CD4-positive, alpha-beta T cell (primary cell): ENCODE measurements at regions not wholly inside any gene's neighbourhood (a gene's known extent, or its start where the extent isn't known, plus 50 kb on each side); places are given as distances from the start of the nearest gene placed in this dataset.

ENCODE experiments used
- ATAC-seq: fragments of 200-7000 bp; cut with Tn5 transposase; one replicate; pipeline ENCODE4 v1.10.0; 2022; ENCODE audit warnings: mild to moderate bottlenecking; ENCODE audit not compliant: poor library complexity
- CTCF ChIA-PET: fragments of 350-600 bp; sonication (Branson Sonifier 250); formaldehyde crosslinking; loops from one replicate; lab custom pipeline; 2021; ENCODE audit warnings: antibody characterized with exemption, inconsistent platforms; lab: Charles Lee
- POLR2A ChIA-PET: fragments of 350-600 bp; sonication (Branson Sonifier 250); formaldehyde crosslinking; loops from one replicate; lab custom pipeline; 2021; ENCODE audit warnings: antibody characterized with exemption, inconsistent platforms; lab: Charles Lee
- DNase-seq, 14 experiments: peaks; one replicate each; pipeline ENCODE4 v3.0.0-alpha.2; 2013 to 2020; ENCODE audit warnings: mixed read lengths in 2 of 14
- H3K27ac ChIP-seq, 2 donors: one replicate each; pipeline versions ENCODE4 v1.5.1 to v1.7.0; 2013; ENCODE audit warnings: low read length in 2 of 2, low read depth in 1 of 2, mild to moderate bottlenecking in 1 of 2
- H3K27me3 ChIP-seq, 2 experiments: 1 replicate in 1 of 2; 2 replicates in 1 of 2; pipeline versions ENCODE4 v1.6.1 to v1.7.0; 2013; ENCODE audit warnings: low read length in 2 of 2, control low read depth in 1 of 2, mild to moderate bottlenecking in 1 of 2, moderate library complexity in 1 of 2; ENCODE audit not compliant: insufficient read depth in 2 of 2, control insufficient read depth in 1 of 2
- H3K36me3 ChIP-seq: one replicate; pipeline ENCODE4 v1.6.1; 2013; ENCODE audit warnings: low read length, control low read depth; ENCODE audit not compliant: insufficient read depth
- H3K4me1 ChIP-seq: one replicate; pipeline ENCODE4 v1.6.1; 2013; ENCODE audit warnings: low read length, control low read depth; ENCODE audit not compliant: insufficient read depth
- H3K4me3 ChIP-seq: one replicate; pipeline ENCODE4 v1.5.1; 2013; ENCODE audit warnings: mild to moderate bottlenecking, low read length, moderate library complexity
- H3K9me3 ChIP-seq, 2 experiments: 1 replicate in 1 of 2; 2 replicates in 1 of 2; pipeline versions ENCODE4 v1.6.1 to v1.7.0; 2013; ENCODE audit warnings: low read length in 2 of 2, mild to moderate bottlenecking in 2 of 2, control low read depth in 1 of 2, moderate library complexity in 1 of 2; ENCODE audit not compliant: control insufficient read depth in 1 of 2, insufficient read depth in 1 of 2
- H3K27ac Mint-ChIP-seq: one replicate; pipeline ENCODE4 v1.8.0; 2020; ENCODE audit warnings: mixed read lengths
- H3K27me3 Mint-ChIP-seq: one replicate; pipeline ENCODE4 v1.8.0; 2021; ENCODE audit warnings: mixed read lengths
- H3K36me3 Mint-ChIP-seq: one replicate; pipeline ENCODE4 v1.8.0; 2021; ENCODE audit warnings: low read depth, mixed read lengths
- H3K4me1 Mint-ChIP-seq: one replicate; pipeline ENCODE4 v1.8.0; 2021; ENCODE audit warnings: low read depth, mixed read lengths
- H3K4me3 Mint-ChIP-seq: one replicate; pipeline ENCODE4 v1.8.0; 2020; ENCODE audit warnings: mild to moderate bottlenecking, mixed read lengths
- H3K9me3 Mint-ChIP-seq: one replicate; pipeline ENCODE4 v1.8.0; 2020; ENCODE audit warnings: mixed read lengths
- intact Hi-C, 2 experiments: fragments of 100-400 bp; cut with DNase I in 1 of 2; cut with micrococcal nuclease in 1 of 2; formaldehyde crosslinking; loops; one replicate each; pipeline versions ENCODE4 v1.15.1 to v1.9.0; 2023 to 2025; cut with DNase I, micrococcal nuclease
- TF ChIP-seq, protein P1 (sequence below): fragments of 200-600 bp; IDR thresholded peaks from one replicate; pipeline ENCODE4 v1.8.0; 2022; ENCODE audit warnings: antibody characterized with exemption, mild to moderate bottlenecking

DNA sequence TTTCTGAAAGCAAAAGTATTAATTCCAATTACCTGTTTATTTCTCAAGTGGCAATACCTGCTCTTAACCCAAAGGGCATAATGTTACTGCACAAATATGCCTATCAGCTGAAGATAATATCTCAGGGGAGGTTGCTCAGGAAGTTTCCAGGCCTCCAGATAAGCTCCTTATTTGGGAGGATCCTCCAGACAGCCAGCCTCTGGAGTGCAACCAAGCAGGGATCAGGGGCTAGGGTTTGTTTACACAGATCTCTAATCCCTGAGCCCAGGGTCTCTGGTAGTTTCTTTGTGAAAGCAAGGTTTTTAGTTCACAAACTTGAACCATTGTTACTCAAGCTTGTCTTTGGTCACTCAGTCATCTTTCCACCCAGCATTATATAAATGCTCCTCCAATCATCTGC is 124.4 kb downstream of the SLC38A4 start:
- H3K9me3 ChIP-seq: peaks cover 0 to 6% of the 10 kb centered on the region in 2 experiments
- no peaks in the 10 kb centered on the region for H3K36me3 ChIP-seq
- no peaks in the 10 kb centered on the region for H3K4me1 ChIP-seq
- ChIA-PET POLR2A (no interaction called here), CTCF (no interaction called here)
- no peak overlapping the region for H3K27ac Mint-ChIP-seq
- intact Hi-C loops: no loop called here
- DNase-seq (no peak), ATAC-seq (no peak)
- no peak overlapping the region for H3K4me3 ChIP-seq
- TF ChIP-seq, protein P1, sequence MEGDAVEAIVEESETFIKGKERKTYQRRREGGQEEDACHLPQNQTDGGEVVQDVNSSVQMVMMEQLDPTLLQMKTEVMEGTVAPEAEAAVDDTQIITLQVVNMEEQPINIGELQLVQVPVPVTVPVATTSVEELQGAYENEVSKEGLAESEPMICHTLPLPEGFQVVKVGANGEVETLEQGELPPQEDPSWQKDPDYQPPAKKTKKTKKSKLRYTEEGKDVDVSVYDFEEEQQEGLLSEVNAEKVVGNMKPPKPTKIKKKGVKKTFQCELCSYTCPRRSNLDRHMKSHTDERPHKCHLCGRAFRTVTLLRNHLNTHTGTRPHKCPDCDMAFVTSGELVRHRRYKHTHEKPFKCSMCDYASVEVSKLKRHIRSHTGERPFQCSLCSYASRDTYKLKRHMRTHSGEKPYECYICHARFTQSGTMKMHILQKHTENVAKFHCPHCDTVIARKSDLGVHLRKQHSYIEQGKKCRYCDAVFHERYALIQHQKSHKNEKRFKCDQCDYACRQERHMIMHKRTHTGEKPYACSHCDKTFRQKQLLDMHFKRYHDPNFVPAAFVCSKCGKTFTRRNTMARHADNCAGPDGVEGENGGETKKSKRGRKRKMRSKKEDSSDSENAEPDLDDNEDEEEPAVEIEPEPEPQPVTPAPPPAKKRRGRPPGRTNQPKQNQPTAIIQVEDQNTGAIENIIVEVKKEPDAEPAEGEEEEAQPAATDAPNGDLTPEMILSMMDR: no peak
- no peaks in the 10 kb centered on the region for H3K4me1 Mint-ChIP-seq
- H3K4me3 Mint-ChIP-seq: no peak overlapping the region
- no peak overlapping the region for H3K27ac ChIP-seq
- H3K9me3 Mint-ChIP-seq: peaks cover 5% of the 10 kb centered on the region
- H3K27me3 ChIP-seq: no peaks in the 10 kb centered on the region
- no peaks in the 10 kb centered on the region for H3K36me3 Mint-ChIP-seq
- no peaks in the 10 kb centered on the region for H3K27me3 Mint-ChIP-seq

DNA sequence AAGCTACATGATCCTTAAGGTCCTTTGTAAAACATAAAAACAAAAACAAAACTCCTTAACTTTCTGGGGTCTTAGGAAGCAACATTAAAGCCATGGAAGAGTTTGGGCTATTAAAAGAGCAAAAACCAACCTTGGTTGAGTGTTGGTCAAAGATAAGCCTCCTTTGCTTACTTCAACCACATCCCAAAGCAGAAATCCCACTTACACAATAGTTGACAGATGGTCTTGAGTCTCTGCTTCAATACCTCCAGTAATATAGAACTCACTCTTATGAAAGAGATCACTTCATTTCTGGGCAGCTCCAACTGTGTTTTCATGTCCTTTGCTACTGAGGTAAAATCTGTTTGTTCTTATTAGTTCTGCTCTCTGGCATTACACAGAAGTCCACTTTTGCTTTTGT is 125.8 kb downstream of the SLC38A4 start:
- Mint-ChIP-seq H3K4me3 (no peak overlapping the region), H3K9me3 (peaks cover 5% of the 10 kb centered on the region), H3K4me1 (no peaks in the 10 kb centered on the region), H3K36me3 (no peaks in the 10 kb centered on the region), H3K27me3 (no peaks in the 10 kb centered on the region), H3K27ac (no peak overlapping the region)
- DNase-seq (no peak), ATAC-seq (no peak)
- CTCF ChIA-PET: no interaction called here
- TF ChIP-seq, protein P1: no peak
- intact Hi-C loops: no loop called here
- H3K9me3 ChIP-seq: peaks cover 0 to 6% of the 10 kb centered on the region in 2 experiments
- H3K27ac ChIP-seq: no peak overlapping the region
- no peaks in the 10 kb centered on the region for H3K36me3 ChIP-seq
- H3K4me1 ChIP-seq: no peaks in the 10 kb centered on the region
- H3K4me3 ChIP-seq: no peak overlapping the region
- POLR2A ChIA-PET: no interaction called here
- H3K27me3 ChIP-seq: no peaks in the 10 kb centered on the region

DNA sequence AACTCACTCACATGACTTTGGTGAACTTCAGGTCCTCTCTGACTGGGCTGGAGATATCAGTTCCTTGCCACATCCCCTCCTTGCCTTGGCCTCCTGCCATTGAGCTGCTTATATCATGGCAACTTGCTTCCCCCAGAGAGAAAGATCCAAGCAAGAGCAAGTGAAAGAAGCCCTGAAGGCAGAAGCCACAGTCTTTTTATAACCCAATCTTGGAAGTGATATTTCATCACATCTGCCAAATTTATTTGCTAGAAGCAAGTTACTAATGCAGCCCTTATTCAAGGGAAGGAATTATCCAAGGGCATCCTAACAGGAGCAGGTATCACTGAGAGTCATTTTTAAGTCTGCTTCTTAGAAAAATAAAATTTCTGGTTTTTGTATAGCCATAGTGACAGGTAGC is 127.8 kb downstream of the SLC38A4 start:
- Mint-ChIP-seq H3K9me3 (peaks cover 5% of the 10 kb centered on the region), H3K27ac (no peak overlapping the region), H3K4me3 (no peak overlapping the region), H3K36me3 (no peaks in the 10 kb centered on the region), H3K4me1 (no peaks in the 10 kb centered on the region), H3K27me3 (no peaks in the 10 kb centered on the region)
- no peak overlapping the region for H3K27ac ChIP-seq
- no peaks in the 10 kb centered on the region for H3K36me3 ChIP-seq
- ATAC-seq (no peak), DNase-seq (no peak)
- CTCF ChIA-PET: no interaction called here
- H3K4me3 ChIP-seq: no peak overlapping the region
- no peaks in the 10 kb centered on the region for H3K27me3 ChIP-seq
- POLR2A ChIA-PET: no interaction called here
- intact Hi-C loops: no loop called here
- TF ChIP-seq, protein P1: no peak
- peaks cover 0 to 6% of the 10 kb centered on the region in 2 experiments for H3K9me3 ChIP-seq
- H3K4me1 ChIP-seq: no peaks in the 10 kb centered on the region
